ENCODE measurements at regions not wholly inside any gene's neighbourhood (a gene's known extent, or its start where the extent isn't known, plus 50 kb on each side); places are given as distances from the start of the nearest gene placed in this dataset.

DNA sequence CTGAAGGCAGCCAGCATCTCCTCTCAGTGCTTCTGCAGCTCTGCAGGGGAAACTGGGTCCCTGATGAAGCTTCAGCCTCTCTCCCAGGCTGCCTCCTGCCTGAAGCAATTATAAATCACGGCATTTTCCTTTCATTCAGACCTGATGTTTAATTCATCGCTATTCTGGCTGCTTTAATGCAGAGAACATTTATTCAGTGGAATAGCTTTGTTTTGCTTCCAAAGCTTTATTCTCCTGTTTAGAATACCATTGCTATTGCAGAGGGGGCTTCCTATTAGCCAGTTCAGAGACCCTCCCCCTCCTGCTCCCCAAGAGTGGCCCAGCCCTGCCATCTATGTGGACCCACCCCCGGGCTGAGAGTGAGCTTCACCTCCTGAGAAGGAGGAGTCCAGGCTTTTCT, 255.6 kb downstream of the LRFN2 start:
- TF ChIP-seq, protein P1, sequence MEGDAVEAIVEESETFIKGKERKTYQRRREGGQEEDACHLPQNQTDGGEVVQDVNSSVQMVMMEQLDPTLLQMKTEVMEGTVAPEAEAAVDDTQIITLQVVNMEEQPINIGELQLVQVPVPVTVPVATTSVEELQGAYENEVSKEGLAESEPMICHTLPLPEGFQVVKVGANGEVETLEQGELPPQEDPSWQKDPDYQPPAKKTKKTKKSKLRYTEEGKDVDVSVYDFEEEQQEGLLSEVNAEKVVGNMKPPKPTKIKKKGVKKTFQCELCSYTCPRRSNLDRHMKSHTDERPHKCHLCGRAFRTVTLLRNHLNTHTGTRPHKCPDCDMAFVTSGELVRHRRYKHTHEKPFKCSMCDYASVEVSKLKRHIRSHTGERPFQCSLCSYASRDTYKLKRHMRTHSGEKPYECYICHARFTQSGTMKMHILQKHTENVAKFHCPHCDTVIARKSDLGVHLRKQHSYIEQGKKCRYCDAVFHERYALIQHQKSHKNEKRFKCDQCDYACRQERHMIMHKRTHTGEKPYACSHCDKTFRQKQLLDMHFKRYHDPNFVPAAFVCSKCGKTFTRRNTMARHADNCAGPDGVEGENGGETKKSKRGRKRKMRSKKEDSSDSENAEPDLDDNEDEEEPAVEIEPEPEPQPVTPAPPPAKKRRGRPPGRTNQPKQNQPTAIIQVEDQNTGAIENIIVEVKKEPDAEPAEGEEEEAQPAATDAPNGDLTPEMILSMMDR (IDR thresholded peaks at IDR 0.05; ENCODE audit: low read depth, low read length, missing input control): no peak
- TF ChIP-seq, protein P2, sequence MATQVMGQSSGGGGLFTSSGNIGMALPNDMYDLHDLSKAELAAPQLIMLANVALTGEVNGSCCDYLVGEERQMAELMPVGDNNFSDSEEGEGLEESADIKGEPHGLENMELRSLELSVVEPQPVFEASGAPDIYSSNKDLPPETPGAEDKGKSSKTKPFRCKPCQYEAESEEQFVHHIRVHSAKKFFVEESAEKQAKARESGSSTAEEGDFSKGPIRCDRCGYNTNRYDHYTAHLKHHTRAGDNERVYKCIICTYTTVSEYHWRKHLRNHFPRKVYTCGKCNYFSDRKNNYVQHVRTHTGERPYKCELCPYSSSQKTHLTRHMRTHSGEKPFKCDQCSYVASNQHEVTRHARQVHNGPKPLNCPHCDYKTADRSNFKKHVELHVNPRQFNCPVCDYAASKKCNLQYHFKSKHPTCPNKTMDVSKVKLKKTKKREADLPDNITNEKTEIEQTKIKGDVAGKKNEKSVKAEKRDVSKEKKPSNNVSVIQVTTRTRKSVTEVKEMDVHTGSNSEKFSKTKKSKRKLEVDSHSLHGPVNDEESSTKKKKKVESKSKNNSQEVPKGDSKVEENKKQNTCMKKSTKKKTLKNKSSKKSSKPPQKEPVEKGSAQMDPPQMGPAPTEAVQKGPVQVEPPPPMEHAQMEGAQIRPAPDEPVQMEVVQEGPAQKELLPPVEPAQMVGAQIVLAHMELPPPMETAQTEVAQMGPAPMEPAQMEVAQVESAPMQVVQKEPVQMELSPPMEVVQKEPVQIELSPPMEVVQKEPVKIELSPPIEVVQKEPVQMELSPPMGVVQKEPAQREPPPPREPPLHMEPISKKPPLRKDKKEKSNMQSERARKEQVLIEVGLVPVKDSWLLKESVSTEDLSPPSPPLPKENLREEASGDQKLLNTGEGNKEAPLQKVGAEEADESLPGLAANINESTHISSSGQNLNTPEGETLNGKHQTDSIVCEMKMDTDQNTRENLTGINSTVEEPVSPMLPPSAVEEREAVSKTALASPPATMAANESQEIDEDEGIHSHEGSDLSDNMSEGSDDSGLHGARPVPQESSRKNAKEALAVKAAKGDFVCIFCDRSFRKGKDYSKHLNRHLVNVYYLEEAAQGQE (IDR thresholded peaks at IDR 0.05): no peak
- no peak for TF ChIP-seq FOXA1 (IDR thresholded peaks at IDR 0.05)
- TF ChIP-seq TAF1 (conservative IDR thresholded peaks at IDR 0.05): no peak
- TF ChIP-seq, protein P3, sequence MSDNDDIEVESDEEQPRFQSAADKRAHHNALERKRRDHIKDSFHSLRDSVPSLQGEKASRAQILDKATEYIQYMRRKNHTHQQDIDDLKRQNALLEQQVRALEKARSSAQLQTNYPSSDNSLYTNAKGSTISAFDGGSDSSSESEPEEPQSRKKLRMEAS (IDR thresholded peaks at IDR 0.05): no peak
- no peak for TF ChIP-seq SP1 (IDR thresholded peaks at IDR 0.05)
- TF ChIP-seq JUND (IDR thresholded peaks at IDR 0.05): no peak
- TF ChIP-seq, protein P4, sequence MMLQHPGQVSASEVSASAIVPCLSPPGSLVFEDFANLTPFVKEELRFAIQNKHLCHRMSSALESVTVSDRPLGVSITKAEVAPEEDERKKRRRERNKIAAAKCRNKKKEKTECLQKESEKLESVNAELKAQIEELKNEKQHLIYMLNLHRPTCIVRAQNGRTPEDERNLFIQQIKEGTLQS (IDR thresholded peaks at IDR 0.05): no peak
- no peak for TF ChIP-seq YY1 (IDR thresholded peaks at IDR 0.05)
- no peak for TF ChIP-seq EGR1 (IDR thresholded peaks at IDR 0.05; ENCODE audit: low read depth in 2 of 2)
